DMS 273 (cell line): ENCODE measurements at regions not wholly inside any gene's neighbourhood (a gene's known extent, or its start where the extent isn't known, plus 50 kb on each side); places are given as distances from the start of the nearest gene placed in this dataset.
A peak's percentile ranks its signal among the peaks of the same experiment; 100 is the strongest.

Source experiments
- DNase-seq: peaks from one replicate; lab custom pipeline; 2025; ENCODE audit not compliant: unreplicated experiment; lab: John Stamatoyannopoulos, UW

GRCh38 chr1:82845866-82846265 is 1045.1 kb downstream of the ADGRL2 start:
- DNase-seq: no peak

GRCh38 chr1:82844911-82845827 is 1044.4 kb downstream of the ADGRL2 start:
- DNase-seq: no peak

- no peak for DNase-seq
These were observed 1043.7 kb downstream of the ADGRL2 start for GRCh38 chr1:82844447-82844846.

GRCh38 chr1:82843876-82844275 is 1043.1 kb downstream of the ADGRL2 start:
- DNase-seq: no peak

- DNase-seq: no peak
These were observed 1039.5 kb downstream of the ADGRL2 start for GRCh38 chr1:82840192-82840591.

GRCh38 chr1:82837766-82838465 is 1037.2 kb downstream of the ADGRL2 start:
- no peak for DNase-seq

GRCh38 chr1:82836973-82837680 is 1036.4 kb downstream of the ADGRL2 start:
- DNase-seq: no peak

- DNase-seq: no peak
These were observed 1035.7 kb downstream of the ADGRL2 start for GRCh38 chr1:82836213-82836972.

GRCh38 chr1:82830690-82831380 is 1030.1 kb downstream of the ADGRL2 start:
- no peak for DNase-seq

GRCh38 chr1:82829527-82829926 is 1028.8 kb downstream of the ADGRL2 start:
- DNase-seq: no peak

GRCh38 chr1:82823876-82824275 is 1023.1 kb downstream of the ADGRL2 start:
- DNase-seq: no peak

GRCh38 chr1:82820816-82821215 is 1020.1 kb downstream of the ADGRL2 start:
- DNase-seq: no peak

GRCh38 chr1:82819234-82819633 is 1018.5 kb downstream of the ADGRL2 start:
- DNase-seq: no peak

GRCh38 chr1:82818586-82818985 is 1017.9 kb downstream of the ADGRL2 start:
- DNase-seq: peak; percentile 17

GRCh38 chr1:82813386-82813785 is 1012.7 kb downstream of the ADGRL2 start:
- DNase-seq: no peak

- DNase-seq: no peak
These were observed 1009.9 kb downstream of the ADGRL2 start for GRCh38 chr1:82810601-82811000.

GRCh38 chr1:82807563-82807962 is 1006.8 kb downstream of the ADGRL2 start:
- no peak for DNase-seq

- DNase-seq: no peak
These were observed 1005.4 kb downstream of the ADGRL2 start for GRCh38 chr1:82806133-82806532.

GRCh38 chr1:82801176-82801575 is 1000.4 kb downstream of the ADGRL2 start:
- DNase-seq: no peak

GRCh38 chr1:82800721-82801120 is 1000.0 kb downstream of the ADGRL2 start:
- DNase-seq: no peak
